SK-N-SH (cell line): ENCODE measurements at regions not wholly inside any gene's neighbourhood (a gene's known extent, or its start where the extent isn't known, plus 50 kb on each side); places are given as distances from the start of the nearest gene placed in this dataset.

ENCODE experiments used
- CTCF ChIA-PET: fragments of 300-600, 350-600 bp; formaldehyde crosslinking; extraction: SDS; loops from one replicate; lab custom pipeline; 2021; lab: Yijun Ruan, JAX
- POLR2A ChIA-PET: fragments of 350-600 bp; sonication (Branson Sonifier 250); formaldehyde crosslinking; extraction: SDS; loops from one replicate; lab custom pipeline; 2020; ENCODE audit warnings: antibody characterized with exemption, inconsistent platforms; lab: Yijun Ruan, JAX
- DNase-seq: peaks from one replicate; pipeline ENCODE4 v3.0.0; 2012
- H2AFZ ChIP-seq: fragments of 200-600 bp; sonication (generic); 2 replicates; pipeline ENCODE4 v1.8.1; 2016; ENCODE audit warnings: antibody characterized with exemption, mild to moderate bottlenecking, low read depth
- H3F3A ChIP-seq: fragments of 200-600 bp; sonication (generic); replicated peaks from 2 replicates; pipeline ENCODE3; 2016; ENCODE audit warnings: antibody characterized with exemption, mild to moderate bottlenecking; ENCODE audit not compliant: insufficient read depth
- H3K27ac ChIP-seq, 2 experiments: fragments of 200-500 bp in 1 of 2; fragments of 200-600 bp in 1 of 2; sonication (Bioruptor generic) in 1 of 2; sonication (generic), shearing (Covaris generic) in 1 of 2; 2 replicates each; pipeline versions ENCODE4 v1.5.1 to v1.6.1; 2014 to 2016; ENCODE audit warnings: low read depth in 2 of 2, inconsistent platforms in 1 of 2, low read length in 1 of 2, mild to moderate bottlenecking in 1 of 2, mixed read lengths in 1 of 2
- H3K27me3 ChIP-seq: fragments of 200-600 bp; sonication (generic), shearing (Covaris generic); 2 replicates; pipeline ENCODE4 v1.6.1; 2016; ENCODE audit warnings: mixed run types; ENCODE audit not compliant: insufficient read depth
- H3K36me3 ChIP-seq, 2 experiments: fragments of 200-500 bp in 1 of 2; fragments of 200-600 bp in 1 of 2; sonication (Bioruptor generic) in 1 of 2; sonication (generic) in 1 of 2; replicated peaks in 1 of 2; 2 replicates each; pipeline versions ENCODE3 to v1.5.1; 2014 to 2016; ENCODE audit warnings: low read length in 1 of 2, mild to moderate bottlenecking in 1 of 2; ENCODE audit not compliant: insufficient read depth in 2 of 2, control insufficient read depth in 1 of 2
- H3K4me1 ChIP-seq, 2 experiments: fragments of 200-500 bp in 1 of 2; fragments of 200-600 bp in 1 of 2; sonication (Bioruptor generic) in 1 of 2; sonication (generic), shearing (Covaris generic) in 1 of 2; 2 replicates each; pipeline versions ENCODE4 v1.5.1 to v1.6.1; 2014 to 2016; ENCODE audit warnings: low read depth in 1 of 2, low read length in 1 of 2, mixed run types in 1 of 2; ENCODE audit not compliant: insufficient read depth in 2 of 2, control insufficient read depth in 1 of 2
- H3K4me2 ChIP-seq: fragments of 200-600 bp; sonication (generic), shearing (Covaris generic); 2 replicates; pipeline ENCODE4 v1.6.1; 2017; ENCODE audit warnings: mixed run types
- H3K4me3 ChIP-seq, 2 experiments: fragments of 200-500 bp in 1 of 2; fragments of 200-600 bp in 1 of 2; sonication (Bioruptor generic) in 1 of 2; sonication (generic), shearing (Covaris generic) in 1 of 2; 2 replicates each; pipeline versions ENCODE4 v1.5.1 to v1.8.1; 2014 to 2016; ENCODE audit warnings: low read depth in 2 of 2, inconsistent platforms in 1 of 2, low read length in 1 of 2, mild to moderate bottlenecking in 1 of 2, mixed read lengths in 1 of 2, moderate library complexity in 1 of 2
- H3K79me2 ChIP-seq: fragments of 200-600 bp; sonication (generic); 2 replicates; pipeline ENCODE4 v1.8.1; 2017; ENCODE audit warnings: mild to moderate bottlenecking; ENCODE audit not compliant: insufficient read depth
- H3K9ac ChIP-seq: fragments of 200-600 bp; sonication (generic); 2 replicates; pipeline ENCODE4 v1.6.1; 2017; ENCODE audit warnings: mixed run types
- H3K9me2 ChIP-seq: fragments of 200-600 bp; sonication (generic); 2 replicates; pipeline ENCODE4 v1.6.1; 2017; ENCODE audit warnings: mixed run types
- H3K9me3 ChIP-seq: fragments of 200-600 bp; sonication (generic); 2 replicates; pipeline ENCODE4 v1.6.1; 2017; ENCODE audit warnings: mixed run types, mild to moderate bottlenecking, moderate library complexity
- H4K20me1 ChIP-seq: fragments of 200-600 bp; sonication (generic); 2 replicates; pipeline ENCODE4 v1.6.1; 2017; ENCODE audit warnings: mild to moderate bottlenecking, mixed run types; ENCODE audit not compliant: insufficient read depth
- CTCF ChIP-seq: fragments of 200-600 bp; sonication (generic); IDR thresholded peaks from 2 replicates; pipeline ENCODE4 v1.6.1; 2017; ENCODE audit warnings: antibody characterized with exemption, mild to moderate bottlenecking, moderate library complexity
- ELF1 ChIP-seq: IDR thresholded peaks from 2 replicates; pipeline ENCODE4 v1.4.0; 2012
- IRF3 ChIP-seq: fragments of 150-350 bp; IDR thresholded peaks from 2 replicates; pipeline ENCODE4 v1.6.1; 2016; ENCODE audit warnings: mild to moderate bottlenecking, low read depth, low read length
- JUND ChIP-seq: IDR thresholded peaks from 2 replicates; pipeline ENCODE4 v1.4.0; 2012
- MAX ChIP-seq: IDR thresholded peaks from 2 replicates; pipeline ENCODE4 v1.4.0; 2012; ENCODE audit warnings: low read depth
- NFIC ChIP-seq: IDR thresholded peaks from 2 replicates; pipeline ENCODE4 v1.4.0; 2012; ENCODE audit warnings: borderline replicate concordance
- POLR2AphosphoS5 ChIP-seq: IDR thresholded peaks from 2 replicates; pipeline ENCODE4 v1.6.1; 2012; ENCODE audit warnings: low read depth, low read length
- TAF1 ChIP-seq: IDR thresholded peaks from 2 replicates; pipeline ENCODE4 v1.6.1; 2012; ENCODE audit warnings: low read depth, mild to moderate bottlenecking, low read length, moderate library complexity, borderline replicate concordance
- WGBS: methylation state at CpG from one replicate; pipeline ENCODE4 v1.1.6; 2017; ENCODE audit warnings: low lambda C conversion rate; 5-methylcytosine and 5-hydroxymethylcytosine counted together
- TF ChIP-seq, protein P1 (sequence below): IDR thresholded peaks from 2 replicates; pipeline ENCODE4 v1.4.0; 2012; ENCODE audit warnings: low read depth, borderline replicate concordance

DNA sequence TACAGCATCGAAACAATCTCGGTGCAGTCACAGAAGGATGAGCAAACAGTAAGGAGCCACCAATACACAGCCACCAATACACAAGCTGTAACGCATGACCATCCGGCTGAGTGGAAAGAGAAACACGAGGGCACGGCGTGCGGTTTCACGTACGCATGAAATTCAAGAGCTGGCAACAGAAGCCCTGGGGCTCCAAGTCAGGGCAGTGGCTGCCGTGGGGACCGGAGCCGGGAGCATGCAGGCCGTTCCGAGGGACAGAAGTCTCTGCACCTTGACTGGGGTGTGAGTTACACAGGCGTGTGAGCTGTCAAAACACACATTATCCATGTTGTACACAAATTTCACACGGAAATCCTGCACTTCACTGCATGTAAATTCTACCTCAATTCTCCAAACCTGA lies 50.6 kb upstream of the METRNL start:
- Histone ChIP-seq H3K27me3 (no peaks in the 10 kb centered on the region), H3K9me2 (no peaks in the 10 kb centered on the region), H3K9me3 (no peaks in the 10 kb centered on the region), H3K27ac (no peak overlapping the region), H3K4me2 (no peak overlapping the region), H3K36me3 (peaks cover 2 to 19% of the 10 kb centered on the region in 2 experiments), H2AFZ (no peak overlapping the region), H3F3A (no peaks in the 10 kb centered on the region), H3K4me3 (no peak overlapping the region), H4K20me1 (no peaks in the 10 kb centered on the region), H3K9ac (no peak overlapping the region), H3K4me1 (peaks cover 0 to 5% of the 10 kb centered on the region in 2 experiments; a peak in 1 of 4 replicates), H3K79me2 (no peaks in the 10 kb centered on the region)
- WGBS: 88% methylated on average over 17 of the region's 17 CpGs
- no peak for DNase-seq
- ChIA-PET CTCF (no interaction called here), POLR2A (no interaction called here)
- TF ChIP-seq, protein P1, sequence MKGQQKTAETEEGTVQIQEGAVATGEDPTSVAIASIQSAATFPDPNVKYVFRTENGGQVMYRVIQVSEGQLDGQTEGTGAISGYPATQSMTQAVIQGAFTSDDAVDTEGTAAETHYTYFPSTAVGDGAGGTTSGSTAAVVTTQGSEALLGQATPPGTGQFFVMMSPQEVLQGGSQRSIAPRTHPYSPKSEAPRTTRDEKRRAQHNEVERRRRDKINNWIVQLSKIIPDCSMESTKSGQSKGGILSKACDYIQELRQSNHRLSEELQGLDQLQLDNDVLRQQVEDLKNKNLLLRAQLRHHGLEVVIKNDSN: no peak
- TF ChIP-seq JUND: no peak
- TF ChIP-seq CTCF: no peak
- TF ChIP-seq MAX: no peak
- no peak for TF ChIP-seq NFIC
- no peak for TF ChIP-seq POLR2AphosphoS5
- TF ChIP-seq TAF1: no peak
- no peak for TF ChIP-seq IRF3
- no peak for TF ChIP-seq ELF1

DNA sequence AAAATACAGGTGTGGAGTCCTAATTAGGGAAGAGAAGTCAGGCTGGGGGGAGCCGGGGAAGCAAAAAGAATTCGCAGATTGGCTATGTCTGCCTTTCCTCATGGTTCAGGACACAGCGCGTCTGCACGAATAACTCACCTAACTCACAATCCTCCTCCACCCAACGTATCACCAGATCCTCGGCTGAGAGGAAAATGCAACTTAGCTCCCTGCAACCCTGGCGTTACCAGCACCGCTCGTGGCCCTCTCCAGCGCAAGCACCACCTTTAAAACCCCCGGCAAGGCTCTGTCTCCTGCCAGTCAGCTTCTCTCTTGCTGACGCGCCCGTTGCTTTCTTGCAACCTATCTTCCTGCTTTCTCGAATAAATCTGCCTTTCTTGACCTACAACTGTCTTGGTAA lies 49.8 kb upstream of the METRNL start:
- H4K20me1 ChIP-seq: no peaks in the 10 kb centered on the region
- H3K4me3 ChIP-seq: no peak overlapping the region
- no peaks in the 10 kb centered on the region for H3K79me2 ChIP-seq
- no peak overlapping the region for H2AFZ ChIP-seq
- no peak for TF ChIP-seq ELF1
- no peaks in the 10 kb centered on the region for H3F3A ChIP-seq
- no peak for DNase-seq
- no peak overlapping the region for H3K27ac ChIP-seq
- POLR2A ChIA-PET: no interaction called here
- H3K4me2 ChIP-seq: no peak overlapping the region
- no peaks in the 10 kb centered on the region for H3K9me3 ChIP-seq
- no peak overlapping the region for H3K9ac ChIP-seq
- 95% methylated on average over 16 of the region's 16 CpGs for WGBS
- CTCF ChIA-PET: no interaction called here
- peaks cover 0 to 5% of the 10 kb centered on the region in 2 experiments; a peak in 1 of 4 replicates for H3K4me1 ChIP-seq
- no peaks in the 10 kb centered on the region for H3K9me2 ChIP-seq
- peaks cover 9 to 16% of the 10 kb centered on the region in 2 experiments for H3K36me3 ChIP-seq
- no peaks in the 10 kb centered on the region for H3K27me3 ChIP-seq
